NCI-H510A (cell line): ENCODE measurements at regions not wholly inside any gene's neighbourhood (a gene's known extent, or its start where the extent isn't known, plus 50 kb on each side); places are given as distances from the start of the nearest gene placed in this dataset.

Source experiments
- DNase-seq: peaks from one replicate; lab custom pipeline; 2025; lab: John Stamatoyannopoulos, UW

DNA sequence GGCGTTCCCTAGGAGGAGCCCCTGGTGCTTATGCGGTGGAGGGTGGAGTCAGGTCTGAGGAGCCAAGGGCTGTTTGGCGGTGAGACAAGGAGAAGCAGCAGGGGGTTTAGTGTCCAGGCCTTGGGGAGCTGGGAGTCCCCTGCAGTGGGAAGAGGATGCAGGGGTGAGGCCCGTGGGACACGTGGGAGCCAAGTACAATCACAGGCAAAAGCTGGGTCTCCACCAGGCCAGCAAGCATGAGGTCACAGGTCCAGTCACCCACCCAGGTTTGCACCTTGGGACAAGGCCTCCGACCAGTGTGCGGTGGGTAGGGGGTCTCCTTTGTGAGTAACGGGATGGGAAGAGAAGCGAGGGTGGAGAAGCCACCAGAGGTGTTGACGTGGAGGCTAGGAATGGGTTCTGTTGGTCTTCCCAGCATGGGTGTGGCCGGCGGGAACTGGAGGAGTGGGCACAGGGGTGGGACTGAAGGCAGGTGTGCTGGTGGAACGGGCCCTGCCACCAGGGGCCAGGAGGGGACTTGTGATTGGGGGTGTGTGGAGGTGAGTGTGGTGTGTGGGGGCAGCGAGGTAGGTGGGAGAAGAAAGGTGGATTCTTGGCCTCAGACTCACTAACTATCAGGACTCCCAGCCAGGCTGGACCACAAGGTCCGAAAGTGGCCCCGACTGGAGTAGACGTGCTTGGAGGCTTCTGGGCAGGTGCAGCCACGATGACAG, 953.6 kb downstream of the TBC1D22A start:
- DNase-seq = no peak

DNA sequence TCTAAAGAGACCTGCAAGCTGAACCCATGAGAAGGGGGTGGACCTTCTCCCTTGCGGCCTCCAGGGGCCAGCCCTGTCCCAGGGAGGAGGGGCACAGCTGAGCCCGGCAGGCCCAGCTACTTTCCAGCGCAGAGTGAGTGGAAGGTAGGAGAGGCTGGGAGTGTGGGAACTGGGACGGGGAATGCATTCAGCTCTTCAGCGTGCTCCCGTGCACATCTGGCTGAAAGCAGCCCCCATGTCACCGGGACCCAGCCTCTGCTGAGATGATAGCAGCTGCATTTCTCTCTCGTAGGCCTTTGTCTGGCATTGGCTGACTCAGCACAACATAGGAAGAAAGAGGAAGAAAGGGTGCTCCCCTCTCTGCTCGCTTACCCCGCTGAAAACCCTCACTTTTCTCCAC, 951.5 kb downstream of the TBC1D22A start:
- DNase-seq = no peak

DNA sequence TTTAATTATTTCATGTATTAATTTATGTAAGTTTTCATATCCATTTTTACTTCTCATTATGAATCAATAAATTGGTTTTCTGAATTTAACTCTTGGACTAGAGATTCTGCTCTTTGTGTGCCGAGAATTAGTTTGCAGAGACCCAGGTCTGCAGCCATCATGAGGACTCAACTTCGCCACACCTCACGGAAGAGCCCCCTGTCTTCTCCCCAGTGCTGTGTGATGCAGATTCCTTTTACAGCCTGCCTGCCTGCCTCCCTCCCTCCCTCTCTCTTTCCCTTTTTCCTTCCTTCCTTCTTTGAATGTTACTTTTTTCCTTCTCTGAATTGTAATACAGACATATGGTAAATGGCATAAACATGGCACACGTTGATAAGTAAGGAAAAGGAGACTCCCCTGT, 947.7 kb downstream of the TBC1D22A start:
- no peak for DNase-seq

DNA sequence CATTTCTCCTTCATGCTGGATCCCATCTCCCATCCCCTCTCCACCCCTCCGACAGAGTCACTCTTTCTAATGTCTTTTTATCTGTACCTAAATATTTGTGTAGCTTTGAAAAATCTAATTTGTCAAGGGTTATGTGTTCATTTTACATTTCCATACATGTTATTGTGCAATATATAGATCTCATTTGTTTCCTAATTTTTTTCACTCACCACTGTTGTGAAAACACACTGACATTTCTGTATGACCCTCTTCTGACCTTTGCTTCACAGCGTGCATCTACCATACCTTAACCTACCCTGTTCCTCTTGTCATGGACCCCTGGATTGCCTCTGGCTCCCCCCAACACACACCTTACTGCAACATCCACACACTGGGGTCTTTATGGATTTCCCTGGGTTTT, 942.9 kb downstream of the TBC1D22A start:
- no peak for DNase-seq

DNA sequence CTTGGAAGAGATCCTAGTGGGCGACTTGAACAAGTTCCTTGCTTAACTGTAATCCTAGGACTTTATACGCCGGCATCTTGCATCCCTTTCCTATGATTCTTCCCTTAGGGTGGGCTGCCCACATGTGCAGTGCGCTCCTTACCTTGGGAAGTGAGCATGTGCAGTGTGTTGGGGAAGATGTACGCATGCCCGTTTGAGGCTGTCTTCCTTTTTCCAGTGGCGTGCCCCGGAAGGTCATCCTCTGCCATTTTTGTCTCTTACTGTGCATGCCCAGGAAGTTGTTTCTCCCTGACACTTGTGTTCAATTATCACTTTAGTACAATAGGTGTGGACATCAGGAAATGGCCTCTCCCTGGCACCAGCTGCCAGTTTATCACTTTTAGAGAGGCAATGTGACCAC, 936.5 kb downstream of the TBC1D22A start:
- DNase-seq = no peak

DNA sequence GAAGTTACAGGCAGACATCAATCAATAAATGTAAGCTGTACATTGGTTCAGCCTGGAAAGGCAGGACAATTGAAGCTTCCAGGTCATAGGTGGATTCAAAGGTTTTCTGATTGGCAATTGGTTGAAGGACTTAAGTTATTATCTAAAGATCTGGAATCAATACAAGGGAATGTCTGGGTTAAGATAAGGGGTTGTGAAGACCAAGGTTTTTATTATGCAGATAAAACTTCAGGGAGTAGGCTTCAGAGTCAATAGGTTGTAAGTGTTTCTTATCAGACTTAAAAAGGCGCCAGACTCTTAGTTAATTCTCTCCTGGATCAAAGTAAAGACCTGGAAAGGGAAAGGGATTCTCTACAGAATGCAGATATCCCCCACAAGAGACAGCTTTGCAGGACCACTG, 935.4 kb downstream of the TBC1D22A start:
- no peak for DNase-seq

DNA sequence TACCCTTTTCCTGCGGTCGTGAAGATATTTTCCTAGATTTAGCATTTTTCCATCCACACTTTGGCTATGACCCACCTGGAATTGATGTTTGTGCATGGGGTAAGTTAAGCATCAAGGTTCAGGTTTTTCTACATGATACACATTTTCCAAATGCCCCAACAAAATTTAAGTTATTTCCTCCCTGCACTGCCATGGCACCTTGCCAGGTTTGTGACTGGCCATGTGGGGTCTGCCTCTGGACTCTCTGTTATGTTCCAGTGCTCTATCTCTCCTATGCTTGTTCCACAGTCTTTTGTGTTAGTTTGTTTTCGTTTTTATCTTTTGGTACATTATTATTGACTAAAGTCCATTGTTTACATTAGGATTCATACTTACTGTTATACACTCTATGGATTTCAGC, 934.3 kb downstream of the TBC1D22A start:
- DNase-seq = no peak

DNA sequence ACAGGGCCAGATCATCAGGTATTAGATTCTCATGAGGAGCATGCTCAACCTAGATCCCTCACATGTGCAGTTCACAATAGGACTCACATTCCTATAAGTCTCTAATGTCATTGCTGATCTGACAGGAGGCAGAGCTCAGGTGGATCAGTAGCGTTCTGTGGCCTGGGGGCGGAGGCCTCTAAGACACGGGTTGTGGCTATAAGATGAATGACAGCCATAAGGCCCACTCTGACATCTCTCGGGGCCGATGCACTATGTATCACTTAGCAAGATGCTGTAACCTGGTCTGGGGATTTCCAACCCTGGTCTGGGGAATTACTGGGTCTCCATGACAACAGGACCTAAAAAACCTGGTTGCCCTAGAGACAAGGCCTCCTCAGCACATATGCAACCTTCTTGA, 932.7 kb downstream of the TBC1D22A start:
- no peak for DNase-seq

DNA sequence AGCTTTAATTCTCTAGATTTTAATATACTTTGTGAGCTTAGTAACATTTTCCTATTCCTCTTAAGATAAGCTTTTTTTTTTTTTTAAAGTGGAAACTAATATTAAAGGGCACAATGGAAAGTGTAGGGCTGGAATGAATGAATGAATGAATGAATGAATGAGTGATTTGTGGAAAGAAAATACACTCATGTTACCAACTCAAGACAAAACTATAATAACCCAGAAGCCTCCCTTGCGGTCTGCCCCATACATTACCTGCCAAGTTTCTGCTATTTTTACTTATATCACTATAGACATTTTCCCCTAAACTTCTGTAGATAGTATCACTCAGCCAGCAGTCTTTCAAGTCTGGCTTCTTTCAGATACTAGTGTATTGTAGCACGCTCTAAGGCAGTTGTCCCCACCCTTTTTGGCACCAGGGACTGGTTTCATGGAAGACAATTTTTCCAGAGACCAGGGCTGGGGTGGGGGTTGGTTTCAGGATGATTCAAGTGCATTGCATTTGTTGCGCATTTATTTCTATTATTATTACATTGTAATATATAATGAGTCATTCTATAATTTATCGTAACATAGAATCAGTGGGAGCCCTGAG, 932.2 kb downstream of the TBC1D22A start:
- no peak for DNase-seq

DNA sequence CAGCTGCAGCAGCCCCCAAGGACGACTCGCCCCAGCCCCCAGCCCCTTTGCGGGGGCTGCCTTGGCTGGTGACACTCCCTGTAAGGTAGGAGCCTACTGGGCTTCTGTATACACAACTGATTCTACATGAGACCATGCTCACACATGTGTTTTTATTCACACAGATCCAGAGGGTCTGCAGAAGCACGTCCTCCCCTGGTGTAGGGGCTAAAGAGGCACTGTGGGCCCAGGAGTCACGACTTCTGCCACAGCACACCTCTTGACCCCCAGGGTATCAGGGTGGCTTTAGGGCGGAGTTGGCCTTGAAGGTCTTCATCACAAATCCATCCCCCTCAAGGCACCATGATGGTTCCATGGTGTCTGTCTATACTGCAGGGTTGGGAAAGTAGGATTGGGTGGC, 931.2 kb downstream of the TBC1D22A start:
- no peak for DNase-seq

DNA sequence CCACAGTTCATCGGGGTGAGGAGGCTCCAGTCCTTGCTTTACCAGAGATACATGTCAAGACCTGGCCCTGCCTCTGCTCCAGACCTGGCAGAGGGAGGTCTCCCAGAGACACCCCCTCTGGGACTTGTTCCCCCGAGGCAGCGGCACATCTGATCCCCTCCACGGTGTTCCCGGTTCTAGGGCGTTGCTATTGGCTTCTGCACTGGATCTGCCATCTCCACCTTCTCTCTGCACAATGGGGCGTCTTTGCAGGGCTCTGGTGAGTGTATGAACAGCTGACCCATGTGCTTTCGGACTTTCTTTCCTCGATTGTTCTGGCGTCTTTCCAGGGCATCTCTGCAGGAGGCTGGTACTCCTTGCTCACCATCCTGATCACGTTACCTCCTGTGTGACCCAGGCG, 930.4 kb downstream of the TBC1D22A start:
- DNase-seq = no peak

DNA sequence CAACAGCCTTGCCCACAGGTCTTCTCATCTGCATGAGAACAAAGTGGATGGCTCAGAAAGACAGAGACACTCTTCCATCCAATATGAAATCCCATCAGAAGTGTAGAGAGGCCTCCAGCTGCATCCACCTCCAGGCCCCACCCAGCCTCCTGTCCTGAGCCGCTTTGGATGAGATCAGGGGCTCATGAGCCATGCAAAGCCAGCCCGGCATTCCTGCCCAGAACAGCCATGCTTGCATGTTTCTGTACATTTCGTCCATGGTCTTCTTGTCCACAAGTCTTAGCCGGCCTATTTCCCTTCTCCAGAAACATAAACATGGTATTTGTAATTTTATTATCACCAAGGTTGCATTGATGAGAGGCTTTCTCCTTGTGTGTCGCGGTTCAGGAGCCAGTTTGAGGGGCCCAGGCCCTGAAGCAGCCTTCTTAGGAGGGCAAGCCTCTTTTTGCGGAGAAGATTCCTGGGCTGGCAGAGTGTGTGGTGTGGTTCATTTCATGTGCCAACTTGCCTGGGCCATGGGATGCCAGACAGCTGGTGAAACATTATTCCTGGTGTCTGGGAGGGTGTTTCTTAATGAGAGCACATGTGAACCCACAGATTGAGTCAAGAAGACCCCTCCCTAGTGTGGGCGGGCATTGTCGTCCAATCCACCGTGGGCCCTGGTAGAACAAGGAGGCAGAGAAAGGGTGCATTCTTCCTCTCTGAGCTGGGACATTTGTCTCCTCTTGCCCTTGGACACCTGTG, 928.9 kb downstream of the TBC1D22A start:
- DNase-seq = no peak

DNA sequence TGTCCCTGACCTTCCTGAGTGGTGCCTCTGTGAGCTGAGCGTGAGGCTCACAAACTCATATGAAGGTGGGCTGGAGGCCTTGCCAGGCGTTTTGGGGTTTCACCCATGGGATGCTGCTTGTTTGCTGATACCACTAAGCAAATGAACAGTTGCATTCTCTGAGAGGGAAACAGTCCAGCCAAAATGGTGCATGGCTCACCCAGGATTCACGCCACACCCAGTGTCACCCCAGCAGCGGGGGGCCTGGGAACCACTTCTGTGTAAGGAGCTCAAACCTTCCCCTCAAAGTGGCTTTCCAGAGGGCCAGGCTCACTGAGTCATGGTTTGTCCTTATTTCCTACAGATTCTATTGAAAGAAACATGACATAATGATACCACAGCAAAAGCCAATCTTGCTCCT, 928.1 kb downstream of the TBC1D22A start:
- DNase-seq = no peak

DNA sequence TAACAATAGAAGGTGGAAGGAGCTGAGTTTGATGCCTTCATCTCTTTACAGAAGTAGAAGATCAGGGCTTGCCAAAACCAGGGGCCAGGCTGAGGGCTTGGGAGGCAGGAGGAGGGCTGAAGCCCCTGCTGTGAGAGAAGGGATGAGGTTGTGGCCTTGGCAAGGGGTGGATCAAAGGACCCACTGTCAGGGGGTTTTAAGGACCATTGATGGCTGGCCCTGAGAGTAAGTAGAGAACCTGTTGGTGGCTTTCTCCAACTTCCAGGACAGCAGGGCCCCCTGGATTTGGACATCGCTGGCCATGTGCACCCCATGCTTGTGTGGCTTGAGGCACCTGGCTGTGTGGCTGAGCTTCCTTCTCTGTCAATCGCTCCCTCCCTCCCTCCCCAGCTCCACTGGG, 927.7 kb downstream of the TBC1D22A start:
- no peak for DNase-seq

DNA sequence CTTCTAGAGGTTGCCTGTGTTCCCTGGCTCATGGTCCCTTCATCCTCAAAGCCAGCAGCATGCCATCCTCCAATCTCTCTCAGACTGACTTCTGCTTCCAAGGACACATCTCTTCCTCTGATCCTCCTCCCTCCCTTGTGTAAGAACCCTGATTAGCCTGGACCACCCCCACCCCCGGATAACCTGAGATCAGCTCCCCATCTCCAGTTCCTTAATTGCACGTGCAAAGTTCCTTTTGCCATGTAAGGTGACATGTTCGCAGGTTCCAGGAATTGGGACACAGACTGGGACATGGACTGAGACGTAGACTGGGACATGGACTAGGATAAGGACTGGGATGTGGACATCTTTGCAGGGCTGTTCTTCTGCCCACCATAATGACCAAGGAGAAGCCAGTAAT, 925.3 kb downstream of the TBC1D22A start:
- DNase-seq = no peak

DNA sequence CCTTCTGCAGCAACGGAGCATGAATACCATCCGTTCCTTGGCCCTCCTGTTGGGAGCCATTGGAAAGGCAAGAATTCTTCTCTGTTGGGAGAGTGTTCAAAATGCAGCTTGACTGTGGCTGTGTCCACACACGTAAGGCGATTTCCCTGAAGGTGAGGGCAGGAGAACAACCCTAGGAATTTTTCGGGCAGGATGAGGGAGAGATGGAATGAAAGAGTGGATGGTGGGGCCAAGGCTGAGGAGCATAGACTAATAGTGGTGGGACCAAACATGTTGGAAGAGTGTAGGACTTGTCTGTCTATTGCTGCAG, 924.9 kb downstream of the TBC1D22A start:
- no peak for DNase-seq

DNA sequence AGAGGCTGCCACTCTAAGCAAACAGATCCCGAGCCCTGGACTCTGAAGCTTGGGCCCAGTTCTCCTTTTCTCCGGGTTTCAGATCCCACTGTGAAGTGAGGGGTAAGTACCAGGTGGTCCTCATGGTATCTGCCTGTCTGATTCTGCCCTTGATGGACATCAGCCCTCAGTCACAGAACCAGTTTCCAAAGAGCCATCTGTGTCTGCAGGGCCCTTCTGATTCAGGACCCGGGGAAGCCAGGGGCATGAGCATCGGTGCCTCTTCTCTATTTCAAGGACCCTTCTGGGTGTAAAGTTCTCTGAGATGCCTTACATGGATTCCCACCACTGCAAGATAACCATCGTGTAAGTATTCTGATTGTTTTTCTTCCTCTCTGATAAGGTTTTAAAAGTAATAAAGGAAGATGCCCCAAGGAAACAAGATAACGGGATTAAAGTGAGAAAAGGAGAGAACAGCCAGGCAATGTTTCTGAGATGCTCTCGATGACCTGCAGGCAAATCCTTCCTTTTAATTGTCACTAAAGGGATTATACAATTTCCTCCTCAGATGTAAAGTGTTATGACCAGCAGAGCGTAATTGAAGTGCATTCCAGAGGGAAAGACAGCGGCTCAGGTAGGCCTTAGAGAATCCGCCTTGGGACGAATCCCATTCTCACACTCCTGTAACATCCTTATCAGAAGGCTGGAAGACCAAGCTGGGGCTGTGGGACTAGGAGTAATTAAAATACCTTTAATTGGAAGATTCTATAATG, 924.3 kb downstream of the TBC1D22A start:
- no peak for DNase-seq

DNA sequence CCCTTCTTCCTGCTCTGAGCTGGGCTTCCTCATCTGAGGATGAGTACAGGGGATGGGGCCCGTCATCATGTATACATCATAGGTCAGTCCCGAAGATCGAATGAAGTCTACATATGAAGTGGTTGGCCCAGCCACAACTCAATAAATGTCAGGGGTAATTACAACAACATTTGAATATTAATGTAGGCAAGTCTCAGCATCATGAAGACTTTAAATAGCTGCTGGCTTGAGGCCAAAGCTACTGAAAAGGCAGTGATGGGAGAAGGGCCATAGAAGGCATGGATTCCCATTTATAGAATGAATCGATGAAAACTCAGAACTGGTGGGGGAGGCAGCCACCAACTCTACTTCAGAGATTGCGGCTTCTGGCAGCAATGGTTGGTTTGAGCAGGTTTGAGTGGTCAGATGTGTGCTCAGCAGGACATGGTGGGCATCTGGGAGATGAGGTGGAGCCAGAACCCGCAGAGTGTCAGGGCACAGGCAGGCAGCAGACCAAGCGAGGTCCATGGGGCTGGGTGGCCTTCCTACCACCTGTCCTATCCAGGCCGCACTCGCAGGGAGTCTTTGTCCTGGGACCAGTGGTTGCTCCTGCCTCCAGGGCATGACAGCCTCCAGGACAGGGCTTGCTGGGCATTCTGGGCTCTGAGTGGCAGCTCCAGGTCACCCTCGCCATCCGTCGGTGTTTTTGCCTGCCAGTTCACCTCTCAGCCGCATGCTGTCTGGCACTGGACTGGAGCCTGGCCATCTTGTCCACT, 919.1 kb downstream of the TBC1D22A start:
- DNase-seq = no peak

DNA sequence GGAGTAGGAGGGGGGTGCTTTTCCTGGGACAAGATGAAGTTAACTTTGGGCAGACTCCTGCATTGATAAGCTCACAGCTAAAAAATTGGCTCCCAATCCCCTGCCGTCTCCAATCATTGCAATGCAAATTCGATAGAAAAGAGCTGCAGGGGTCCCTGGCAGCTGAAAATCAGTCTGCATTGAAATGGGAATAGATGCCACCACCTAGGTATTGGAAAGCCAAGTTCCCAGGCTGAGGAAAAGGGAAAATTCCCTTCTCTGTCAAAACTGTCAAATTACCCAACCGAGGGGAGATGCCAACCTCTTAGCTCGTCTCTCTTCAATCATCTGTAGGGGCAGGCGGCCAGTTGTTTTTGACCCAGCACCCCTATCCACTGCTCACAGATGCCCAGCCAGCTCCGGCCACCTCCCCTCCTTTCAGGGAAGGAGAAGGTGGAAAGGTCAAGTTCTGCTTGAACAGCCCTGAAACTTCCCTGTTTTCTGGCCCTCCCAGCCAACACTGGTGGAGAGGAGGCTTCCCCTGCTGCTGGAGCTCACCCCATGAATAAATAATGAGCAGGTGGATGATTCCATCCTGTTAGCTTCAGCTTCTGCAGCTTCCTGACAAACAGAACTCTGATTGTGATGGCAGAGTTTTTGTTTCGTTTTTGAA, 916.3 kb downstream of the TBC1D22A start:
- no peak for DNase-seq

DNA sequence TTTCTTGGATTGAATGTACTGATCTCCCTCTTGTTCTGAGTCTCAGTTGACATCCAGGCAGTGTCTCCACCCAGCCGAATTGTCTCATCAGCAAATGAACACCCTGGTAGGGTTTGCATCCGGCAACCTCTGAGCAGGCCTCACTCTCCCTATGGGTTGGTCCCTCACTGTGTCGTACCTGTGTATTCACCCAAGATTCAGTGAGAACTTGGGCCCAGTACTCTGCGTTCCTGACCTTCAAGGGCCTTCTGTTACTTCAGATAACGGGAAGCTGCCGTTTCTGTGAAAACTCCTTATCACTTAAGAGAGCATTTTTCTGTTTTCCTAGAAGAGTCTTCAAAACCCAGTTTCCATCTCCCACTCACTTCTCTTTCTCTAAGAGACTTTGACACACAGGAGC, 915.6 kb downstream of the TBC1D22A start:
- no peak for DNase-seq

DNA sequence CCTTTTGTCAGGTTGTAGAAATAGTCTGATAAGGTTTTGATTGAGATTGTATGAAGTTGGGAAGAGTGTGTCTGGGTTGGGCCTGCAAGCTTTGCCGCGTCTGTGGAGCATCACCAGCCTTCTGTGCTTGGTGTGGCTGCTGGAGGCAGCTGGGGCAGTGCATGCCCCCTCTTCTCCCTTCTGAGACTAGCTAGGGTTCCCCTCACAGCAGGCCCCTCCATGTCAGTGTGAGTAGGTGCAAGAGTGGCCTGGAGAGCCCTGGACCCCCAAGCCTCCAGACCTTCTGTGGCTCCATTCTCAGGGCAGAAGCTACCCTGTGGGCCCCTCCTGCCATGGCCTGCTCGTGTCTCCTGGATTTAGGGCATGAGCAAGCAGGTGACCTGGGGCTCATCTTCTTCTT, 914.2 kb downstream of the TBC1D22A start:
- DNase-seq = no peak

DNA sequence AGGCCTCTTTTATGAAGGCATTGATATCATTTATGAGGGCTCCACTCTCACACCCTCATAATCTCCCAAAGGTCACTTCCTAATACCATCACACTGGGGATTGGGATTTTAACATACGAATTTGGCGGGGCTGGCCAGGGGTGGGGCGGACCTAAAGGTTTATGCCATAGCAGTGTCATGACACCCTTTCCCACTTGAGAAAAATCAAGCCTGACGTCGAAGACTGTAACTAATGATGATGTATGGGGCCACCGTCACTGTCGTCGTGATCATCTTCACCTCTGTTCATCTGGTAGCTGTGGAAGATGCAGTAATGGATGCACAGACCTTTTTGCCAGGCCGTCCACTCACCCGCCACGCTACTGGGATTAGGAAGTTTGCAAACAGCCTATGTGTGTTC, 912.1 kb downstream of the TBC1D22A start:
- DNase-seq = no peak
